ENCODE measurements at regions not wholly inside any gene's neighbourhood (a gene's known extent, or its start where the extent isn't known, plus 50 kb on each side); places are given as distances from the start of the nearest gene placed in this dataset.
"Not testable (repeated sequence)": the region's sequence is repeated elsewhere in the genome, so short reads cannot be mapped to it uniquely, and the experiment has no call there.

GRCh38 chr4:72701987-72702819 lies 133.2 kb upstream of the ADAMTS3 start:
- peak in 3 of 4 donors; percentile 21 to 36 (median 36) for DNase-seq (ENCODE audit: low read depth in 4 of 4, low spot score in 3 of 4)

- peak in 1 of 4 donors; percentile 4 for DNase-seq (ENCODE audit: low read depth in 4 of 4, low spot score in 3 of 4)
Observed at GRCh38 chr4:72690771-72691170, 121.8 kb upstream of the ADAMTS3 start.

- no peak for DNase-seq (ENCODE audit: low read depth in 4 of 4, low spot score in 3 of 4)
Observed at GRCh38 chr4:72689923-72690322, 120.9 kb upstream of the ADAMTS3 start.

GRCh38 chr4:72686390-72686789 lies 117.4 kb upstream of the ADAMTS3 start:
- DNase-seq (ENCODE audit: low read depth in 4 of 4, low spot score in 3 of 4), result not testable (repeated sequence)

- no peak for DNase-seq (ENCODE audit: low read depth in 4 of 4, low spot score in 3 of 4)
Observed at GRCh38 chr4:72679666-72680065, 110.6 kb upstream of the ADAMTS3 start.

- DNase-seq (ENCODE audit: low read depth in 4 of 4, low spot score in 3 of 4), result no peak
Observed at GRCh38 chr4:72677886-72678285, 108.9 kb upstream of the ADAMTS3 start.

GRCh38 chr4:72677265-72677664 lies 108.2 kb upstream of the ADAMTS3 start:
- DNase-seq (ENCODE audit: low read depth in 4 of 4, low spot score in 3 of 4), result no peak

- no peak for DNase-seq (ENCODE audit: low read depth in 4 of 4, low spot score in 3 of 4)
Observed at GRCh38 chr4:72671980-72672379, 103.0 kb upstream of the ADAMTS3 start.

GRCh38 chr4:72670521-72670920 lies 101.5 kb upstream of the ADAMTS3 start:
- no peak for DNase-seq (ENCODE audit: low read depth in 4 of 4, low spot score in 3 of 4)

- DNase-seq (ENCODE audit: low read depth in 4 of 4, low spot score in 3 of 4), result no peak
Observed at GRCh38 chr4:72666910-72667309, 97.9 kb upstream of the ADAMTS3 start.

GRCh38 chr4:72665171-72665968 lies 96.3 kb upstream of the ADAMTS3 start:
- DNase-seq (ENCODE audit: low read depth in 4 of 4, low spot score in 3 of 4), result no peak

GRCh38 chr4:72663828-72664227 lies 94.8 kb upstream of the ADAMTS3 start:
- DNase-seq (ENCODE audit: low read depth in 4 of 4, low spot score in 3 of 4), result no peak

GRCh38 chr4:72661830-72662229 lies 92.8 kb upstream of the ADAMTS3 start:
- DNase-seq (ENCODE audit: low read depth in 4 of 4, low spot score in 3 of 4), result no peak

- no peak for DNase-seq (ENCODE audit: low read depth in 4 of 4, low spot score in 3 of 4)
Observed at GRCh38 chr4:72641611-72642010, 72.6 kb upstream of the ADAMTS3 start.

GRCh38 chr4:72636866-72637265 lies 67.8 kb upstream of the ADAMTS3 start:
- DNase-seq (ENCODE audit: low read depth in 4 of 4, low spot score in 3 of 4), result not testable (repeated sequence)

GRCh38 chr4:72635931-72636330 lies 66.9 kb upstream of the ADAMTS3 start:
- not testable (repeated sequence) for DNase-seq (ENCODE audit: low read depth in 4 of 4, low spot score in 3 of 4)

- not testable (repeated sequence) for DNase-seq (ENCODE audit: low read depth in 4 of 4, low spot score in 3 of 4)
Observed at GRCh38 chr4:72632253-72632652, 63.2 kb upstream of the ADAMTS3 start.

- no peak for DNase-seq (ENCODE audit: low read depth in 4 of 4, low spot score in 3 of 4)
Observed at GRCh38 chr4:72631296-72631695, 62.3 kb upstream of the ADAMTS3 start.

GRCh38 chr4:72629540-72629939 lies 60.5 kb upstream of the ADAMTS3 start:
- no peak for DNase-seq (ENCODE audit: low read depth in 4 of 4, low spot score in 3 of 4)

GRCh38 chr4:72627723-72628122 lies 58.7 kb upstream of the ADAMTS3 start:
- no peak for DNase-seq (ENCODE audit: low read depth in 4 of 4, low spot score in 3 of 4)

Data from right renal pelvis (tissue), 4 donors.